ENCODE measurements at regions not wholly inside any gene's neighbourhood (a gene's known extent, or its start where the extent isn't known, plus 50 kb on each side); places are given as distances from the start of the nearest gene placed in this dataset.

DNA sequence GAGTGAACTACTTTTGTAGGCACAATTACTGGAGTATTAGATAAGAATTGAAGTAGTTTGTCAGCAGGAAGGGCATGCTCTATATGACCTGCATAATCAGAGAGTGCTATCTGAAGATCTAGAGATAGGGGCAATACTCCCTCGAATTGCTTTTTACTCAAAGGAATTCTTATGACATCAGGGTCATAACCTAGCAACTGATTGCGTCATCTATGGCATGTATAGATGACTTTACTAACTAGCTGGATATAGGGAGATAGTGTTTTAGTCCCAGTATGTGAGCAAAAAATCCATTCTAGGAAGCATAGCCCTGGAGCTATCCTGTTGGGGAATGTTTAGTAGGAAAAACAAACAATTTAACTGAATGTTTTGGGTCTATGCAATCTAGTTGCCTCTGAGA is 109.5 kb upstream of the ZNF267 start:
- TF ChIP-seq, protein P1, sequence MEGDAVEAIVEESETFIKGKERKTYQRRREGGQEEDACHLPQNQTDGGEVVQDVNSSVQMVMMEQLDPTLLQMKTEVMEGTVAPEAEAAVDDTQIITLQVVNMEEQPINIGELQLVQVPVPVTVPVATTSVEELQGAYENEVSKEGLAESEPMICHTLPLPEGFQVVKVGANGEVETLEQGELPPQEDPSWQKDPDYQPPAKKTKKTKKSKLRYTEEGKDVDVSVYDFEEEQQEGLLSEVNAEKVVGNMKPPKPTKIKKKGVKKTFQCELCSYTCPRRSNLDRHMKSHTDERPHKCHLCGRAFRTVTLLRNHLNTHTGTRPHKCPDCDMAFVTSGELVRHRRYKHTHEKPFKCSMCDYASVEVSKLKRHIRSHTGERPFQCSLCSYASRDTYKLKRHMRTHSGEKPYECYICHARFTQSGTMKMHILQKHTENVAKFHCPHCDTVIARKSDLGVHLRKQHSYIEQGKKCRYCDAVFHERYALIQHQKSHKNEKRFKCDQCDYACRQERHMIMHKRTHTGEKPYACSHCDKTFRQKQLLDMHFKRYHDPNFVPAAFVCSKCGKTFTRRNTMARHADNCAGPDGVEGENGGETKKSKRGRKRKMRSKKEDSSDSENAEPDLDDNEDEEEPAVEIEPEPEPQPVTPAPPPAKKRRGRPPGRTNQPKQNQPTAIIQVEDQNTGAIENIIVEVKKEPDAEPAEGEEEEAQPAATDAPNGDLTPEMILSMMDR (IDR thresholded peaks at IDR 0.05; ENCODE audit: low read length) = no peak
- no peak for TF ChIP-seq EZH2 (IDR thresholded peaks at IDR 0.05; ENCODE audit: borderline replicate concordance, low read length)
